ENCODE measurements at regions not wholly inside any gene's neighbourhood (a gene's known extent, or its start where the extent isn't known, plus 50 kb on each side); places are given as distances from the start of the nearest gene placed in this dataset.

- no peak overlapping the region for H3K9ac ChIP-seq (ENCODE audit: low read length)
- H3K4me3 ChIP-seq (ENCODE audit: low read length): no peak overlapping the region
- H3K9me3 ChIP-seq (ENCODE audit: control insufficient read depth, low read length): no peaks in the 10 kb centered on the region
- H3K36me3 ChIP-seq (ENCODE audit: control insufficient read depth, insufficient read depth, low read length): no peaks in the 10 kb centered on the region
- no peaks in the 10 kb centered on the region for H3K4me1 ChIP-seq (ENCODE audit: control insufficient read depth, insufficient read depth, low read length)
- peaks cover 6% of the 10 kb centered on the region for H3K27me3 ChIP-seq (ENCODE audit: control insufficient read depth, insufficient read depth, low read length)
Measured at GRCh38 chr17:77636835-77637817, 321.4 kb upstream of the TNRC6C start.

- no peak overlapping the region for H3K4me3 ChIP-seq (ENCODE audit: low read length)
- H3K9me3 ChIP-seq (ENCODE audit: control insufficient read depth, low read length): no peaks in the 10 kb centered on the region
- H3K36me3 ChIP-seq (ENCODE audit: control insufficient read depth, insufficient read depth, low read length): no peaks in the 10 kb centered on the region
- H3K4me1 ChIP-seq (ENCODE audit: control insufficient read depth, insufficient read depth, low read length): no peaks in the 10 kb centered on the region
- H3K27me3 ChIP-seq (ENCODE audit: control insufficient read depth, insufficient read depth, low read length): peaks cover 6% of the 10 kb centered on the region
- H3K9ac ChIP-seq (ENCODE audit: low read length): no peak overlapping the region
Measured at GRCh38 chr17:77637818-77638575, 320.5 kb upstream of the TNRC6C start.

GRCh38 chr17:77640252-77640651 is 318.3 kb upstream of the TNRC6C start:
- Histone ChIP-seq H3K4me3 (ENCODE audit: low read length) (no peak overlapping the region), H3K27me3 (ENCODE audit: control insufficient read depth, insufficient read depth, low read length) (peaks cover 14% of the 10 kb centered on the region), H3K9me3 (ENCODE audit: control insufficient read depth, low read length) (no peaks in the 10 kb centered on the region), H3K36me3 (ENCODE audit: control insufficient read depth, insufficient read depth, low read length) (no peaks in the 10 kb centered on the region), H3K4me1 (ENCODE audit: control insufficient read depth, insufficient read depth, low read length) (no peaks in the 10 kb centered on the region), H3K9ac (ENCODE audit: low read length) (no peak overlapping the region)

- peaks cover 19% of the 10 kb centered on the region for H3K27me3 ChIP-seq (ENCODE audit: control insufficient read depth, insufficient read depth, low read length)
- no peaks in the 10 kb centered on the region for H3K36me3 ChIP-seq (ENCODE audit: control insufficient read depth, insufficient read depth, low read length)
- no peaks in the 10 kb centered on the region for H3K9me3 ChIP-seq (ENCODE audit: control insufficient read depth, low read length)
- H3K4me3 ChIP-seq (ENCODE audit: low read length): no peak overlapping the region
- no peak overlapping the region for H3K9ac ChIP-seq (ENCODE audit: low read length)
- no peaks in the 10 kb centered on the region for H3K4me1 ChIP-seq (ENCODE audit: control insufficient read depth, insufficient read depth, low read length)
Measured at GRCh38 chr17:77640916-77641605, 317.4 kb upstream of the TNRC6C start.

- H3K4me3 ChIP-seq (ENCODE audit: low read length): no peak overlapping the region
- no peaks in the 10 kb centered on the region for H3K4me1 ChIP-seq (ENCODE audit: control insufficient read depth, insufficient read depth, low read length)
- H3K27me3 ChIP-seq (ENCODE audit: control insufficient read depth, insufficient read depth, low read length): peaks cover 21% of the 10 kb centered on the region
- H3K9me3 ChIP-seq (ENCODE audit: control insufficient read depth, low read length): no peaks in the 10 kb centered on the region
- H3K9ac ChIP-seq (ENCODE audit: low read length): no peak overlapping the region
- no peaks in the 10 kb centered on the region for H3K36me3 ChIP-seq (ENCODE audit: control insufficient read depth, insufficient read depth, low read length)
Measured at GRCh38 chr17:77641718-77642117, 316.8 kb upstream of the TNRC6C start.

- peaks cover 16% of the 10 kb centered on the region for H3K27me3 ChIP-seq (ENCODE audit: control insufficient read depth, insufficient read depth, low read length)
- no peaks in the 10 kb centered on the region for H3K9me3 ChIP-seq (ENCODE audit: control insufficient read depth, low read length)
- no peak overlapping the region for H3K4me3 ChIP-seq (ENCODE audit: low read length)
- no peak overlapping the region for H3K9ac ChIP-seq (ENCODE audit: low read length)
- H3K36me3 ChIP-seq (ENCODE audit: control insufficient read depth, insufficient read depth, low read length): no peaks in the 10 kb centered on the region
- no peaks in the 10 kb centered on the region for H3K4me1 ChIP-seq (ENCODE audit: control insufficient read depth, insufficient read depth, low read length)
Measured at GRCh38 chr17:77644181-77645071, 314.1 kb upstream of the TNRC6C start.

GRCh38 chr17:77645072-77646045 is 313.1 kb upstream of the TNRC6C start:
- H3K9me3 ChIP-seq (ENCODE audit: control insufficient read depth, low read length): no peaks in the 10 kb centered on the region
- H3K9ac ChIP-seq (ENCODE audit: low read length): no peak overlapping the region
- H3K4me1 ChIP-seq (ENCODE audit: control insufficient read depth, insufficient read depth, low read length): no peaks in the 10 kb centered on the region
- peaks cover 15% of the 10 kb centered on the region for H3K27me3 ChIP-seq (ENCODE audit: control insufficient read depth, insufficient read depth, low read length)
- no peak overlapping the region for H3K4me3 ChIP-seq (ENCODE audit: low read length)
- no peaks in the 10 kb centered on the region for H3K36me3 ChIP-seq (ENCODE audit: control insufficient read depth, insufficient read depth, low read length)

GRCh38 chr17:77646046-77646430 is 312.5 kb upstream of the TNRC6C start:
- Histone ChIP-seq H3K9ac (ENCODE audit: low read length) (no peak overlapping the region), H3K4me3 (ENCODE audit: low read length) (no peak overlapping the region), H3K4me1 (ENCODE audit: control insufficient read depth, insufficient read depth, low read length) (no peaks in the 10 kb centered on the region), H3K9me3 (ENCODE audit: control insufficient read depth, low read length) (no peaks in the 10 kb centered on the region), H3K27me3 (ENCODE audit: control insufficient read depth, insufficient read depth, low read length) (peaks cover 15% of the 10 kb centered on the region), H3K36me3 (ENCODE audit: control insufficient read depth, insufficient read depth, low read length) (no peaks in the 10 kb centered on the region)

- H3K9ac ChIP-seq (ENCODE audit: low read length): no peak overlapping the region
- H3K27me3 ChIP-seq (ENCODE audit: control insufficient read depth, insufficient read depth, low read length): peaks cover 15% of the 10 kb centered on the region
- no peaks in the 10 kb centered on the region for H3K4me1 ChIP-seq (ENCODE audit: control insufficient read depth, insufficient read depth, low read length)
- H3K4me3 ChIP-seq (ENCODE audit: low read length): no peak overlapping the region
- H3K9me3 ChIP-seq (ENCODE audit: control insufficient read depth, low read length): no peaks in the 10 kb centered on the region
- no peaks in the 10 kb centered on the region for H3K36me3 ChIP-seq (ENCODE audit: control insufficient read depth, insufficient read depth, low read length)
Measured at GRCh38 chr17:77647531-77647930, 311.0 kb upstream of the TNRC6C start.

- no peaks in the 10 kb centered on the region for H3K4me1 ChIP-seq (ENCODE audit: control insufficient read depth, insufficient read depth, low read length)
- H3K36me3 ChIP-seq (ENCODE audit: control insufficient read depth, insufficient read depth, low read length): no peaks in the 10 kb centered on the region
- no peak overlapping the region for H3K4me3 ChIP-seq (ENCODE audit: low read length)
- H3K27me3 ChIP-seq (ENCODE audit: control insufficient read depth, insufficient read depth, low read length): peaks cover 11% of the 10 kb centered on the region
- H3K9me3 ChIP-seq (ENCODE audit: control insufficient read depth, low read length): no peaks in the 10 kb centered on the region
- H3K9ac ChIP-seq (ENCODE audit: low read length): no peak overlapping the region
Measured at GRCh38 chr17:77649717-77650211, 308.7 kb upstream of the TNRC6C start.
